GM20431 (cell line): ENCODE measurements at regions not wholly inside any gene's neighbourhood (a gene's known extent, or its start where the extent isn't known, plus 50 kb on each side); places are given as distances from the start of the nearest gene placed in this dataset.

ENCODE experiments used
- in situ Hi-C: fragments of 300-500 bp; cut with MseI, MboI; formaldehyde crosslinking; loops from one replicate; pipeline ENCODE4 v1.15.0; 2020; ENCODE audit warnings: low sequenced_read_pairs; ENCODE audit not compliant: unreplicated experiment

DNA sequence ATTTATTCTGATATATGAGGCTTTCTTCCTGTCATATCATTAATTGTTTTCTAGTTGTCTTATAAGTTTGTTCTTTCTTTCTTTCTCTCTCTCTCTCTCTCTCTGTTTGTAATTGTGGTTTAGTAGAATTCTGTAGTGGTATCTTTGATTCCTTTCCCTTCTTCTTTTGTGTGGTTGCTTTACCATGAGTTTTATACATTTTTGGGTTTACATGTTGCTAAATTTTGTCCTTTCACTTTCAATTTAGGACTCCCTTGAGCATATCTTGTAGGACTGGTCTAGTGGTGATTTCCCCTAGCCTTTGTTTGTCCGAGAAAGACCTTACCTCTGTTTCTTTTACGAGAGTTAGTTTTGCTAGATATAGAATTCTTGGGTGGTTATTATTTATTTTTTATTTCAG, 162.3 kb upstream of the CHRM3 start:
- in situ Hi-C loops, result no loop called here

DNA sequence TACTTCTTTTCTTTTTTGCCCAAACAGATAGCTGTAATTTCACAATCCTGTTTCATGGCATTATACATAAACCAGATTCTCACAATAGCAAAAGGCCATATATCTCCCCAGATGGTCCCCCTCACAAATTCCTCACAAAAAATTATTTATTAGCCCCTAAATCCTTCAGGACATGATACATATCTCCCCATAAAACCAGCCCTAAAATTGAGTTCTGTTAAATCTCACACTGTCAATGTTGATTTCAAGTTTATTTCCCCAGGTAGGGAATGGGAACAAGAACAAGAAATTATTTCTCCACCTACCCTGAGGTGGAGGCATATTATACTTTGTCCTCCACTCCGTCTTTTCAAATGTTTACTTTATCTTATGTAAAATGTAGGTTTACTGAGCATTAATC, 163.4 kb upstream of the CHRM3 start:
- in situ Hi-C loops, result no loop called here

DNA sequence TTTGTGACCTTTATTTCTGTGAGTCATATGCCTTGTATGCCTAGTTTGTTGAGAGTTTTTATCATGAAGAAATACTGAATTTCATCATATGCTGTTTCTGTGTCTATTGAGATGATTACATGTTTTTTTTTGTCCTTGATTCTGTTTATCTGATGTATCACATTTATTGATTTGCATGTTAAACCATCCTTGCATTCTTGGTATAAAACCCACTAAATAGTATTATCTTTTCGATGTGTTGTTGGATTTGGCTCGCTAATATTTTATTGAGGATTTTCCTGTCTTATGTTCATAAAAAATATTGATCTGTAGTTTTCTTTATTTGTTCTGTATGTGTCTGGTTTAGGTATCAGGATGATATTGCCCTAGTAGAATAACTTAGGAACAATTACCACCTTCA, 164.7 kb upstream of the CHRM3 start:
- in situ Hi-C loops, result no loop called here

DNA sequence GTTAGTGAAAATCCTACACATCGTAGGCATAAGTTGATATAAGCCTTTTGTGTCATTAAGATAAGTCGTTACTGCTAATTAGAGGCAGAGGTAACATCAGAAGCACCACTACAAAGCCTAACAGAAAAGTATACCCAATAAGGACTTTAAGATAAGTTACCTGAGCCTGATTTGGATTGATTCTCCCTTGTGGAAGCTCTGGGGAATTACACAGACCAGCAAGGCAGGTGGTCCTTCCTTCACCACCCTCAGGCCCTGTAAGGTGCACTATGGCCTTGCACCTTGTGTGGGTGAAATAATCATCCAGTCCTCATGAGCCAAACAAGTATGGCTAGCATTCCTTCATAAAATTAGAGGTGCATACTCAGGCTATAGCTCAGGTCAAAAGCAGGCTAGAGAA, 166.7 kb upstream of the CHRM3 start:
- in situ Hi-C loops, result no loop called here

DNA sequence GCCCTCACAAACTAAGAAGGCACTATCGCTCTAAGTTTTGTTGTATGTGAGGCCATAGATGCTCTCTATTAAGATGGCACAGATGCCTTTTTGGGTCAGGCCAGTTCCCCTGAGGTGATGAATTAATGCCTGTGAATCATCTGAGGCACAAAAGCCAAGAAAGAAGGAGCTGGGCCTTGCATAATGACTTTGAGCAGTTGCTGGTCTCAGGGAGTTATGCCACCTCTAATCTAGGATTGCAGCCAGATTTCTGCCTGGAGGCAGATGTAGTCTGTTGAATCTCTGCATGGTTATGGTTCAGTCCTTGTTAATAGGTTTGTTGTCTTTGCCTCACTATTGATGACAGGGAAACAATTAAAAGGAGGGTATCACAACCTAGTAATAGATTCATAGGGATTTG, 168.1 kb upstream of the CHRM3 start:
- in situ Hi-C loops, result no loop called here

DNA sequence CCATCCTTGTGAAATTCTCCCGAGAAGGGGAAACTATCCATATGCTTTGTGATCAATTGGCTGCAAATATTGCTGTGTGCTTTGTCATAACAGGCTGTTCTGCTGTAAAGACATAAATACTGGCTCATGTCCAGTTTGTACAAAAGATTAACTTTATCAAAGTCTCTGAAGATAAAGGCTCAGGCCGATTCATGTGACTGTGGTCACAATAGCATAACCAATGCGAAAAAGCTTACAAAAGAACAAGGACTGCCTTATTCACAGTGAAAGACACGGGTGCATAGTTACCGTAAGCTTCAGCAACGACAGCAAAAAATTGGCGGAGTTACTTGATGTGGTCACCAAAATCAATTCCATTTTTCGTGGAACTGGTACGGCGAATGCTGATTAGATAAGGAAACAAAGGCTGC, 173.6 kb upstream of the CHRM3 start:
- in situ Hi-C loops, result no loop called here

DNA sequence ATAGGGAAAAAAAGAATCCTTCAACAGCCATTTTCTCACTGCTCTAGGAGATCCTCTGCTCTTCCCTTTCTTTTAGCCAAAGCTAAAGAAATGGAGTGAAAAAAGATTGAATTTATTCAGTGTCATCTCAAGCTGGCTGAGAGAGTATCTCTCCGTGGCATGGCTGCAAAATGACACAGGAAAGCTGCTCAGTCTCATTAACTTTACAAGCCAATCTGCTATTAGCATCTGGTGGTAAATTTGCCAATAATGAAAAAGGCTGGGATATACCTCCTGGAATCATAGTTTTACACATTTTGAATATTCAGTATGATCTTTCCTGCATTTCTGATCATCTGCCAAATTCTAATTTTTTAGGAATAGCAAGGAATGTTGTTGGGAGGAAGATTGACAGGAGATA, 176.8 kb upstream of the CHRM3 start:
- in situ Hi-C loops, result no loop called here

DNA sequence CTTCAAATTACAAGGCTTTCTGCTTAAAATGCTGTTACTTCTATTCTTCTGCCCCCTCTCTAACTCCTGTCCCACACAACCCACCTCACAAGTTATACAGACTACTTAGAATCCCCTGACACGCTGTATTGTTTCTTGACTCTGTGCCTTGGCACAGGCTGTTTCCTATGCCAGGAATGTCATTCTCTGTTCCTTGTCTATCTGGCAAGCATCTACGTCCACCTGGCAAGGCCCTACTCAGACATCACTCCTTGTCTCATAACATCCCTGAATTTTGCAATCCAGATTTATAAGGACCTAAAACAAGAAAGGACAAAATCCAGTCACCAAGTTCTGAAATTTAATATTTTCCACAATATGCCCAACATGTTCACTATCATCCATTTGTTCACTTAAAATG, 182.0 kb upstream of the CHRM3 start:
- in situ Hi-C loops, result no loop called here

DNA sequence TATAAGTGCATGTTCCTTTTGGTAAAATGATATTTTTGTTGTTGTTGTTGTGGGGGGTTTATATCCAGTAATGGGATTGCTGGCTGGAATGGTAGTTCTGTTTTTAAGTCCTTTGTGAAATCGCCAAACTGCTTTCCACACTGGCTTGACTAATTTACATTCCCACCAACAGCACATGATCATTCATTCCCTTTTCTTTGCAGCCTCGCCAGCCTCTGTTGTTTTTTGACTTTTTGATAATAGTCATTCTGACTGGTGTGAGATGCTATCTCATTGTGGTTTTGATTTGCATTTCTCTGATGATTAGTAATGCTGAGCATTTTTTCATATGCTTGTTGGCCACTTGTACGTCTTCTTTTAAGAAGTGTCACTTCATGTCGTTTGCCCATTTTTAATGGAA, 188.5 kb upstream of the CHRM3 start:
- in situ Hi-C loops, result no loop called here

DNA sequence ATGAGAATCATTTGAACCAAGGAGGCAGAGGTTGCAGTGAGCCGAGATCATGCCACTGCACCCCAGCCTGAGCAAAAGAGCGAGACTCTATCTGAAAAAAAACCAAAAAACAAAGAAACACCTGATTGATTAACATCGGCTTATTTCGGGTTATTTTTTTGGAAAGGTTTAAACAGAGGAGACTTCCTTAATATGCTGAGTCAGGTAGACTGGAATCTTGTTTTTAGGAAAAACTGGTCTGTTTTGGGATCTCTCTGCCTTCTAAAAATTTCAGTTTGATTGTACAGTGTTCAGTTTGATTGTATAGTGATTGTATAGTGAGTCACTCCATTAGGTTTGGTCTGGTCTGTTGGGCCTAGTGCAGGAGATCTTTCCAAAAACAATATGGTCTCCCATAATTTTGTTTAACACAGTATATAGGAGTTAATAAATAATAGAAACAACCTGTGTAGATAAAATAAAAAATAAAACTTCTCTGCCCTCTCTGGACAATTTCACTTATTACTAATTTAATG, 196.3 kb upstream of the CHRM3 start:
- in situ Hi-C loops, result no loop called here

DNA sequence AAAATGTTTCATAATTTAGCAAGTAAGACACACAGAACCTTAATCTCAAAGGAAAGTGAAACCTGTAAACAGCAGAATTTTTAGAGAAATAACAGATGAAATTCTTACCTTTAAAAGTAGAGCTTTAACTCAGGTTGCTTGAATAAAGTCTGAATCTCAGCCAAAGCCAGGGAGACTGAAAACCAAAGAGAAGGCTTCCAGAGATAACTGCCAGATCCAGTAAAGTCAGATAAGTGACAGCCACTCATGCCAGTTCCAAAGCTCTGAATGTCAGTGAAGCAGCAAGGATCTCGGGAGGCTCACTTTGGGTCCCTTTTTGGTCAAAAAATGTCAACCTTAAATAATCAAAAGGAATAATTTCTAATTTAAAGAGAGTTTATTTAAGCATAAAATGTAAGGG, 199.9 kb upstream of the CHRM3 start:
- in situ Hi-C loops, result no loop called here

DNA sequence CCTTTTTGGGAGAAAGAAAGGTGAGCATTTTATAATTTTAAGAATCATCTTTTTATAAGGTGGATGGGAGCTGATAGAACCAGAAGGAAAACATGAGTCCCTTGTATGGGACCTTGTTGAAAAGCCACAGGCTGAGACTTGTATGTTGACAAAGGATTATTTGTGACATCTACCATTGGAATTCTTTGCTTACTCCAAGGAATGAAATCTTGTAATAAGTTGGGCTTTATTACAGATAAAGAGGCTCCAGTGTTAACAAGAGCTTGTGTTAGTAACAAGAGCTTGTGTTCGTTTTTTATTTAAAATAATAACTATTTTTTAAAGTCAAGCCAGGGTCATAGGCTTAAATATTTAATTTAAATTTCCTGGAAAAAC, 201.1 kb upstream of the CHRM3 start:
- in situ Hi-C loops, result no loop called here

DNA sequence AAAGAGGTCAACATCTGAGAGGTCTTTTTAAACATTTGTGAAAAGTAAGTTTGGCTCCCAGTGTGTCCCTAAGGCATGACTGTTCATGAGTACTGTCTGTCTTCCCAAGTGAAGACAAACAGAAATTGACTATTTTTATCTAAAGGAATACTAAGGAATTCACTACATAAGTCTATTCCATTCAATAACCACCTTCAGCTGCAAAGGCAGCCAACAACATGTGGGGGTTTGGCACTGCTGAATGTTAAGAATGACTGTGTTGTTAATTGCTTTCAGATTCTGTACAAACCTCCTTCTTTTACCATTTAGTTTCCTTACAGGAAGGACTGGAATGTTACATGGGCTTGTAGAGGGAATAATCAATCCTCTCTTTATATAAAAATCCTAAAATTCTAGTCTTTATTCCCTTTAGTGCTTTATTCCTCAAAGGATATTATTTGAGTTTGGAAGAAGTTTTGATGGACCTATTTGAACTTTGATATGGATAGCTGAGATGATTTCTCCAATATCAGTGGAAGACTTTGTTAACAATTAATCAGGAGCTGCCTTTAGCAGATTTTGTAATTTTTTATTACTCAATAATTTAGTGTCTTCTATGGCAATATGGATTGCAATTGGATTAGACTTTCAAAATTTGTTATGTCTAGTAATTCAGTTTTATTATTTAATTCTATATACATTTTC, 201.7 kb upstream of the CHRM3 start:
- in situ Hi-C loops, result no loop called here

DNA sequence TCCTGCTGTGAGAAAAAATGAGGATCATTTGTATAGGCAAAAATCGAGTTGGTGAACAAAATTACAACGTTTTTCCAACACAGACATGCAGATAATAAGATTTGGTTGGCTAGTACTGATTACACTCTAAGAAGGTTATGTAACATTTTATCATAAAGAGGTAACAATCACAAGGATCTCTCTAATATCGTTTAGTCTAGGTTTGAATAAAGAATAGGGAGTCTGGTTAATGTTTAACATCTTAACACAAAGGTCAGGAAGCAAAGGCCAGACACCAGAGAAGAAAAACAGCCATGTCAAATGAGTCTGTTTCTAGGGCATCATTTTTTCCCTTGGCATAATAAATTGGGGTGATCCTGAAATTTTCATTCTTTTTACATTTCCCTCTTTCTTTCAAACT, 207.4 kb upstream of the CHRM3 start:
- in situ Hi-C loops, result no loop called here

DNA sequence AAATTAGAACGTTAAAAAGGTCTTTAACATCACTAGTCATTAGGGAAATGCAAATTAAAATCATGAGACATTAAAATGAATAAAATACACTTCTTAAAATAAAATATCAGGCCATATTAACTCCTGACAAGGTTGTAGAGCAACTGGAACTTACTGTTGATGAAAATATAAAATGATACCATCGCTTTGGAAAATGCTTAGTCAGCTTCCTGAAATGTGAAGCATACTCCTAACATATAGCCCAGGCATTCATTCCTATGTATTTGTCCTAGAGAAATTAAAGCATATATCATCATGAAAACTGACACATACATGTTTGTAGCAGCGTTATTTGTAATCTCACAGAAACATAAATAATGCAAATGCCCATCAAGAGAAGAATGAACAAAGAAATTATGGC, 211.5 kb upstream of the CHRM3 start:
- in situ Hi-C loops, result no loop called here

DNA sequence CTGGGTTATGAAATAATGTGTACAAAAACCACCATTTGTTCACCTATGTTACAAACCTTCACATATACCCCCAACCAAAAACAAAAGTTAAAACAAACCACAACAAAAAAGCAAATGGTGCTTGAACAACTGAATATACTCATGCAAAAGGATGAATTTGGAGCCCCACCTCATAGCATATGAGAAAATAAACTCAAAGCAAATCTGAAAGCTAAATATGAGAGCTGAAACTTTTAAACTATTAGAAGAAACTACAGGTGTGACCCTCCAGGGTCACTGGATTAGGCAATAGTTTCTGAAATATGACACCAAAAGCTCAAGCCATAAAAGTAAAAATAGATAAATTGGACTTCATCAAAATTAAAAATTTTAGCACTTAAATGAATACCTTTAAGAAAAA, 215.5 kb upstream of the CHRM3 start:
- in situ Hi-C loops, result no loop called here

DNA sequence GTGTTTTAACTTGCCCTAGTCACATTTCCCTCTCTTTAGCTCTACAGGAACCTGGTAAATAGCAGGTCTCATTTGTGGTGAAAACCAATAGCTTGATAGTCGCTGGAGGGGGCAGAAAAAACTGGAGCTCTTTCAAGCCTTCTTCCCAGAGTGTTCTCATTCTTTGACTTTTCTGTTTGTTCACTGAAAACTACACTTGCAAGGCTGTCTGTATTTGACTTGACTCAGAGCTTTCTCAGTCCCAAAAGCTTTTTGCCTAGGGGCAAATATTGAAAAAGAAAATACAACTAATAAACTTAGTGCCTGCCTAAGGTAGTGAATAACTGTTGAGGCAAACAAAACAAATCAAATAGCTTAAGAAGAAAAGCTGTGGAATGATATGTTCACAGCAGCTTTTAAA, 217.1 kb upstream of the CHRM3 start:
- in situ Hi-C loops, result no loop called here

DNA sequence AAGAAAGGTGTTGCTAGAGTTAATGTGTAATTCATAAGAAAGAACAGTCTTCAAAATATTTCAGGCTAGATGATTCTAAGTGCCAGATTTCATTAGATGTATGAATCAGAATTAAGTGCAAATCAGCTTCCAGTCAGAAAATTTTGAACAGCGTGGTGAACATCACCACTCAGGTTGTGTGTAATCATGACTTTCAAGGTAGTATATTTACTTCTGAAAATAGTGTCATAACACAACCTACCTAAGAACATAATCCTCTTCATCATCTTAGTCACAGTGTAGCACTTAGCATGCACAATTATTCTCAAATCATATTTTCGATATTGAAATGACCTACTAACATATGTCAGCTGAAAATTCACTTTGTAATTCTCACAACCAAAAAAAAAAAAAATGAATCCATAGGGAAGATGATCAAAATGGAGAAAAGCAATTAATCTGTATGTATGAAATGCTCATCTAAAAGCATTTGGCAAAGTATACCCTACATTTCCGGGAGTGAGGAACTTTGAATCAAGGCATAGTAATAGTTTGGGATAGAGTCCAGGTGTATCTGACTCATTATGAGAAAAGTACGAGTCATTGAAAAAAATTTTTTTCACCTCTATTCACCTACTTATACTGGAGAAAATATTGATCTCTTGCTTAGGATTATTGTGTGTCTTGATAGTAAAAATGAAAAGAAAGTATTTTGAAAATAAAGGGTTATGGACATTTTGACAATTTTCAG, 221.8 kb upstream of the CHRM3 start:
- in situ Hi-C loops, result no loop called here

DNA sequence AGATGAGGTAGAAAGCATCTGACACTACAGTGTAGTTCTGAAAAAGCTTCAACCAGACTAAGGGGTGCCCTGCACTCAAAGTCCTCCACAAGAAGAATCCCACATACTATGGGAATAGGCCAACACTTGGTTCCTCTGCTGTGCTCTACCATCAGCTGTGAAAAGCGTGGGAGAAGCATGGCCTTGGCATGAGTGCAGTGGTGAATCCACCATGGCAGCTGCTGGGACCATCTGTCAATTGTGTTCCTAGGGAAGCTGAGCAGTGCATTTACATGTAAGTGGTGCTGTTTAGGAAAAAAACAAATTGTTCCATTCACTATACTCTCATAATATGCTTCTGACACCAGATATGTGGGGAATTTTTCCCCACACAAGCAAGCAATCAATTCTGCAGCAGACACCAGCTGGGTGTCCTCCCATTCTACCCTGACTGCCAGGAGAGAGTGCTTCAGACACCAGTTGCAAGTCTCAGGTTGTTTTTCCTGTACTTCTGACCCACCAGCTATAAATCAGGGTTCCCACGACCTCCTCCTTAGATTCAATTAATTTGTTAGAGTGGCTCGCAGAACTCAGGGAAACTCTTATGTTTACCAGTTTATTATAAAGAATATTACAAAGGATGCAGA, 230.8 kb upstream of the CHRM3 start:
- in situ Hi-C loops, result no loop called here

DNA sequence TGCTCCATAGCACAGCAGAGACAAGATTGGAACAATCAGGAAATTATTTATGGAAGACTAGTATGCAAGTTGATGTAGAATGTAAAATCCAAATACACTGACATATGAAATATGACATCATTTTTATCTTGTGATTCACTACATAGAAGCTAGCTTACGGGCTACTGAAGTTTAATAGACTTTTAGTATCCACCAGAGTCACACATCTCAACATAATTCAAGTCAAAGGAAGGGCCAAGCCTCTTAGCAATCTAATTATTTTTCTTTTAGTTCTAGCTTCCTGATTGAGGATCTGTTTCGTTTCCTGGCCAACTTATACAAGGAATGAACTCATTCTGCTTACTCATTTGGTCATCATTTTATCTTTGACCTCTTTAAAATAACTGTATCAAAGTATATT, 234.4 kb upstream of the CHRM3 start:
- in situ Hi-C loops, result no loop called here

DNA sequence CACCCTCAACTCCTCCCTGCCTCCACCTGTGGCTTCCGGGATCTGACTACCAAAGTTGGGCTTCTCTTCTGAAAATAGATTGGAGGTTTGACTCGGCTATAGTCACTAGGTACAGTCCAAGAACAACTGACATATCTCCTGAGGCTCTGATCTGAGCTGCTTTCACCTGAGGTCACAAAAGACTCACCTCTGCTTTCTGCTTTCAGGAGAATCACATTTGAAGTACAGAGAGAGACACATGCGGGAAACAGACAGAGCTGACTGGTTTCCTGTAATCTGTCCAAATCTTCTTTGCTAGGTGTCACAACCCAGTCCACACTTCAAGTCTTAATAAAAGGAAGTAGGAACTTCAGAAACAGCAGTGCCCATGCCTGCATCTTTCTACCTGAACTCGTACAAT, 245.4 kb upstream of the CHRM3 start:
- in situ Hi-C loops, result no loop called here
